ENCODE measurements at regions not wholly inside any gene's neighbourhood (a gene's known extent, or its start where the extent isn't known, plus 50 kb on each side); places are given as distances from the start of the nearest gene placed in this dataset.
A peak's percentile ranks its signal among the peaks of the same experiment; 100 is the strongest.

GRCh38 chr2:70036290-70036689, 51.0 kb upstream of the PCBP1 start:
- no peak for DNase-seq

GRCh38 chr2:70035344-70035844, 51.9 kb upstream of the PCBP1 start:
- no peak for DNase-seq

DNA sequence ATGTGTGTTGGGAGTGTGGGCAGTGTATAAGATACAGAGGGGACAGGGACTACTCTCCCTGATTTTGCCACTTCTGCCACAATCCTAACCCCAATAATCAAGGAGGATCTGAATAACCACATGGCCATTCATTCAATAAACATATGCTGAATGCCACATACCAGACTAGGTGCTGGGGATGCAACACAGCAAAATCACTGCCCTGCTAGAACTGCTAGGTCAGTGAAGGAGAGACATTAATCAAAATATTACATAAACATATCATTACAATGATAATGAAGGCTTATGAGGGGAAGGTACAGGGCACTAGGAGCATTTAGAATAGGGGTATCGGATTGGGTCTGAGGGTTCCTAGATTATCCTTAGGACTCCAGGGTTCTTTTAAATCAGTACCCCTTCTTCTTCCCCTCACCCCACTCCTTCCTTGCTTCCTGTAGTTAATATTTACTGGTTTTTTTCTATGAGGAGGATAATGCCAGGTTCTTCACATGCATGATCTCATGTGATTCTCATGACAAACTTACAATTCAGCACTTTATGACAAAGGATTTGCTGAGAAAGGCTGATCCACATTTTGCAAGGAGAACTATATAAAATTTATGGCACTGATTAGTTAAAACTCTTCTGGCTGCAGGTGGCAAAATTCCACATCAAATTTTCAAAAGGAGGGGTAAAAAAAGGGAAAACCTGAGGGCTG, 56.4 kb upstream of the PCBP1 start:
- DNase-seq = no peak

- DNase-seq = peak; percentile 13 to 71
Observed at GRCh38 chr2:70029814-70030409, 57.4 kb upstream of the PCBP1 start.

GRCh38 chr2:70024284-70024683, 62.9 kb upstream of the ASPRV1 start:
- no peak for DNase-seq

DNA sequence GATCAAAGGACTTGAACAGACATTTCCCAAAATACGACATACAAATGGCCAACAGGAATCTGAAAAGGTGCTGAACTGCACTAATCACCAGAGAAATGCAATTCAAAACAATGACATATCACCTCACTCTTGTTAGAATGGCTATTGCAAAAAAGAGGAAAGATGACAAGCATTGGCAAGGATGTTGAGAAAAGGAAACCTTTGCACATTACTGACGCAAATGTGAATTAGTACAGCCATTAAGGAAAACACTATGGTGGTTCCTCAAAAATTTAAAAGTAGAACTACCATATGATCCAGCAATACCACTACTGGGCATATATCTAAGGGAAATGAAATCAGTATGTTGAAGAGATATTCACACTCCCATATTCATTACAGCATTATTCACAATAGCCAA, 57.7 kb upstream of the ASPRV1 start:
- no peak for DNase-seq

DNA sequence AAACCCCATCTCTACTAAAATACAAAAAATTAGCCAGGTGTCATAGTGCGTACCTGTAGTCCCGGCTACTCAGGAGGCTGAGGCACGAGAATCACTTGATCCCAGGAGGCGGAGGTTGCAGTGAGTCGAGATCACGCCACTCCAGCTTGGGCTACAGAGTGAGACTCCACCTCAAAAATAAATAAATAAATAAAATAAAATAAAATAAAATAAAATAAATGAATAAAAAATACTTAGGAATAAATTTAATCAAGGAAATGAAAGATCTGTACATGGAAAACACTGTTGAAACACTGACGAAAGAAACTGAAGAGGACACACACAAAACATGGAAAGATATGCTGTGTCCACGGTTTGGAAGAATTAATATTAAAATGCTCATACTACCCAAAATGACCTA, 56.5 kb upstream of the ASPRV1 start:
- no peak for DNase-seq

- DNase-seq = no peak
Observed at GRCh38 chr2:70014959-70015358, 53.5 kb upstream of the ASPRV1 start.

DNA sequence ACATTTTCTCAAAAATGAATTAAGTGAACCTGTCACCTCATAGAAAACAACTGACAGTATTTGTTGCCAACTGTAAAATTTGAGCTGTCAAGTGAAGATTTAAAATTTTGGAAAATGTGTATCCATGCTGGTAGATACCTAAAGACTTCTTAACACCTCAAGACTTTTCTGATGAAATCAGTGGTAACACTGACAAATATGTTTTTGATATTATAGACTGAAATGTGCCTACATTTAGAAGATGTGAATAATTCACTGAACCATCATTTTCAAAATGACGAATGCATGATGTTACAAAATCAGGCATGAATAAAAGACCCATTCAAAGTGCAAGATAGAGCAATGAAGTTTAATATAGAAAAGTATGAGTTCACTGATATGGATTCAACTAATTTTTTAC, 51.5 kb upstream of the ASPRV1 start:
- DNase-seq = no peak

- DNase-seq = no peak
Observed at GRCh38 chr2:70011786-70012185, 50.4 kb upstream of the ASPRV1 start.

- no peak for DNase-seq
Observed at GRCh38 chr2:70011335-70011734, 49.9 kb upstream of the ASPRV1 start.
